ENCODE measurements at regions not wholly inside any gene's neighbourhood (a gene's known extent, or its start where the extent isn't known, plus 50 kb on each side); places are given as distances from the start of the nearest gene placed in this dataset.

DNA sequence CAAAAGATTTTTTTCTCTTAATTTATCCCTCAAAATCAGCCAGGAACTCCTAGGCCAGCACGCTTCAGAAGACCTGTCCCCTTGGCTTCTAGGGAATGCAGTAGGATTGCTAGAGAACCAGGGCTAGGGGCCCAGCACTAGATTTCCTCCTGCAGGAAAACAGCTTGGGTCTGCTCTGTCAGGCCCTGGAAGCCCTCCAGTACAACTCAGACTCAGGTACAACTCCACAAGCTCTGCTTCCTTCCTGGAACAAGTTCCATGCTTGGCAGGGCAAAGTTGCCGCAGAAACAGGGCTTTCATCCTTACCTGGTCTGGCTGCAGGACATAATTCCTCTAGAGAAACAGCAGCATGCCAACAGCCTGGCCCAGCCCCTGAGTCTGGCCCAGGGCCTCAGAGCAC, 96.1 kb upstream of the CTNNB1 start:
- DNase-seq (ENCODE audit: low spot score): no peak

DNA sequence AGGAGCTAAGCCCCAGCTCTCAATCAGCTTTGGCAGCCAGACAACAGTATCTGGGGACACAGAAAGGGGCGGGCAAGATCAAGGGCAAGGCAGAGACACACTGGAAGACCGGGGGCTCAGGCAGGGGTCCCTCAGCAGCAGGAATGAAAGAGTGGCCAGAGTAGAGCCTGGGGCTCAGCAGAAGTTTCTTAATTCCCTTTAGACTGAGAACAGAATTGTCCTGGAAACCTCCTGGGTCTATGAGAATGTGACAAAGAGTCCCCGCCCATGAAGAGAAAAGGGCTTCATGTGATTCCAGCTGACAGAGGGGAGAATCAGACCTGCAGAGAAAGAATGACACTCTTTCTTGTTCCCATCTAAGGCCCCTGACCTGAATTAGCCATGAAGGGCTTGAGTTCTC, 95.2 kb upstream of the CTNNB1 start:
- no peak for DNase-seq (ENCODE audit: low spot score)

DNA sequence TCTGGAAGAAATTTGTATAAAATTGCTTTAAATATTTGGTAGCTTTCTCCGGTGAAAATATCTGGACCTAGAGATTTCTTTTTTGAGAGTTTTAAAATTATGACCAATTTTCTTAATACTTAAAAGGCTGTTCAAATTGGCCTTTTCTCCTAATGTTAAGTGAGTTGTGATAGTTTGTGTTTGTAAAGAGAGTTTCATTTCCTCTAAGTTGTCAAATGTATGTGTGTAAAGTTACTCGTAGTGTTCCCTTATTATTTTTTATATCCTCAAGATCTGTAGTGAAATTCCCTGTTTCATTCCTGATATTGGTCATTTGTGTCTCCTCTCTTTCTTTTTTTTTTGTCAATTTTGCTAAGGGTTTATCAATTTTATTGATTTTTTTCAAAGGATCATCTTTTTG, 92.6 kb upstream of the CTNNB1 start:
- DNase-seq (ENCODE audit: low spot score): no peak

DNA sequence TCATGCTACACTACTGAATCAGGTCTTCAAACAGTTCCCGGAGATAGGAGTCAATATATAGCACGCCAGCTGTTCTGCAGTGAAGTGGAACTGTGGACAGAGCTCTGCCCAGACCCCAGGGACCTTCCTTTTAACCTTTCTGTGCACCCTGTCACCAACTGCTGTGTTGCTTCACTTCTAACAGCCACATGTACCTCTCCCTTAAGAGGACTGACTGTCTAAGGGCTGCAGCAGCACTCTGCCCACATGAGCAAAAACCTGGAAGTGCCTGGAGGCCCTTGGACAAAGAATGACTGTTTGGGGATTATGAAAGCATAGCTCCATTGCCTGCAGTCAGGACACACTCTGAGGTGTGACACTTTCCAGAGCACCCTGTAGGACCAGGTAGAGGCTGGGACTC, 88.3 kb upstream of the CTNNB1 start:
- DNase-seq (ENCODE audit: low spot score): no peak

DNA sequence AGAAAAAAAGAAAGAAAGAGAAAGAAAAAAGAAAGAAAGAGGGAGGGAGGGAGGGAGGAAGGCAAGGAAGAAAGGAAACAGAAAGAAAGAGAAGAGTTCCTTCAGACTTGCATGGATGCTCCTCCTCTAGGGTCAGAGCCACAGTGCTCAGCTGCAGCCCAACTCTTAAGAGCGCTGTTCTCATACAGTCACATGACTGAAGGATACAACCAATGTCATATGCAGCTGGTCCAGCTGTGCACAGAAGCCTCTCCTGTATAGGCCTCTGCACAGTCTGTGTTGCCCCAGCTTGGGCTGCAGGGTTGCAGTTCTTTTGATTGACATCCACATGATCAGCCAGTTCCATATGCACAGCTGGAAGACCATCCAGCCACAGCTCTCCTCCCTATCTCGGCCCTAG, 86.8 kb upstream of the CTNNB1 start:
- no peak for DNase-seq (ENCODE audit: low spot score)

DNA sequence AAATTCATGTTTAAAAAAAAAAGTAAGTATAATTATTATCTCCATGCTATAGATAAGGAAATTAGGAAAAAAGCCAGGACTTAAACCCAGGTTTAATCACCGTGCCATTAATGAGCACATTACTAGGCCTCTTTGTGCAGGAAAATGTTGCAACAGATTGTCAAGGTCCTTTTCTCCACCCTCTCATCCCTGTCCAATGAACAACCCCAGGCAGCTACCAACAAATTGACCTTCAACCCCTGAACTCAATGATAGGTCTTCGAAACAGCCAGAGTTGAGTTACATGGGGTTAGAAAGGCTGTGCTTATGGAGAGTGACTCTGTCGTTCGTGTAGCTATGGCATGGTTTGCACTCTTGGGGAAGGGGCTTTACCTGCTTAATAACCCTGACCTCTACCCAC, 84.2 kb upstream of the CTNNB1 start:
- no peak for DNase-seq (ENCODE audit: low spot score)

DNA sequence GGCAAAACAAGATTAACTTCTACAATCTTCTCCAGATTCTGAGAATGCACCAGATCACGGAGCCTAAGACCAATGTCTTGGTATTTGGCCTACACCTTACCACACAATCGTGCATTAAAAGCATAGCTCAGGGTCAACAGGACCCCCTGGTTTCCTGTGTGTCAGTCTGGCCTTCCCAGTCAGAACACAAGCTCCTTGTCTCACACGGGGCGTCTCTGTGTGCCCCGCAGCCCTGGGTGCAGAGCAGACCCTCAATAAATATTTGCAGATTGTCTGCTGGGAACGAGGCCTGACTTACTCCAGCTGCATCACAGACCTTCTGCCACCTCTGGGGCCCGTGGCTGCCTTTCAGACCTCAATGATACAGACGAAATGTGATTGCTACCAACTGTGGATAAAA, 82.5 kb upstream of the CTNNB1 start:
- no peak for DNase-seq (ENCODE audit: low spot score)

DNA sequence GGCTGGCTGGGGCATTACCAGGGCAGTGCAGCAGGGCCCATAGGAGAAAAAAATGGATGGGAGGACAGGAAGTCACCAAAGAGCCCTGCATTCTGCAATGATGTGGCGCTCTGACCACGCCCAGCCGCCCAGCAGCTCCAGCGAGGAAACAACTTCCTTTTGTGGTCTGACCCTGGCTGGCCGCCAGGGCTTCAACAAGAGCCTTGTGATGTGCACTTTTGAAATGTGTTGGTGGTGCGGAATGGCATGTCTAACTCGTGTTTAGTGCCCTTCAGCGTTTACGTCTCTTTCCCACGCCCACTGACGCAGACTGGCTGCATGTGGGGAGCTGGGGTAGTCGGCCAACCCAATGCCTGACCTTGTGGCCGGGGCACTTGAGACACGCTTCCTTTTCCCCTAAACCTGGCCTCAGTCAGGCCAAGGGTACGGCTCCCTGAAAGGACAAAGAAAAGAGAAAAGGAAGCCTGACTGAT, 81.9 kb upstream of the CTNNB1 start:
- DNase-seq (ENCODE audit: low spot score): peak; percentile 89

DNA sequence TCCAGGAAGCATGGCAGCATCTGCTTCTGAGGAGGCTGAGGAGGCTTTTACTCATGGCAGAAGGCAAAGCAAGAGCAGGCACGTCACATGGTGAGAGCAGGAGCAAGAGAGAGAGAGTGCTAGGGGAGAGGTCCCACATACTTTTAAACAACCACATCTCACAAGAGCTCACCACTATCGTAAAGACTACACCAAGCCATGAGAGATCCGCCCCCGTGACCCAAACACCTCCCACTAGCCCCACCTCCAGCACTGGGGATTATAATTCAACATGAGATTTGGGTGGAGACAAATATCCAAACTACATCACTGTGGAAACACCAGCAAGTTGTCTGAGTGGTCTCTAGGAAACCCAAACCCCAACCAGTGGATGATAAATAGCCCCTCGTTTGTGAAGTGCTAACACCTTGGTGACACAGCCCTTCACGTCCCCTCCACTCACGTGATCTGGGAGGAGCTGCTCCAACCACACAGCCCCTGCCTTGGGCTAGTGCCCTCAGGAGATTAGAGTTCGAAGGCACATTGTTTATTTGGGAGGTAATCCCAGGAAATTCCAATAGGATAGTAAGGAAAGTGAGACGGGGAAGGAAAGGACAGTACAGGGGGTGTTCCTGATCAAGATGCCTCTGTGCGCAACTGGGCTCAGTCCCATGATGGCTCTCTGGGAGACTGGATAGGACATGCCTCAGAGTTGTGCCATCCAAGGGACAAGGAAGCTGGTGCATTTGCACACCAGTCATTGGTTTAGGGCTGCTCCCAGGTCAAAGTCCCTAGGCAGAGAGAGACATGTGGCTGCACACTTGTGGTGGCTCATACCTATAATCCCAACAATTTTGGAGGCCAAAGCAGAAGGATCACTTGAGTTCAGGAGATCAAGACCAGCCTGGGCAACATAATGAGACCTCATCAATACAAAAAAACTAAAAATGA, 80.6 kb upstream of the CTNNB1 start:
- DNase-seq (ENCODE audit: low spot score): no peak

DNA sequence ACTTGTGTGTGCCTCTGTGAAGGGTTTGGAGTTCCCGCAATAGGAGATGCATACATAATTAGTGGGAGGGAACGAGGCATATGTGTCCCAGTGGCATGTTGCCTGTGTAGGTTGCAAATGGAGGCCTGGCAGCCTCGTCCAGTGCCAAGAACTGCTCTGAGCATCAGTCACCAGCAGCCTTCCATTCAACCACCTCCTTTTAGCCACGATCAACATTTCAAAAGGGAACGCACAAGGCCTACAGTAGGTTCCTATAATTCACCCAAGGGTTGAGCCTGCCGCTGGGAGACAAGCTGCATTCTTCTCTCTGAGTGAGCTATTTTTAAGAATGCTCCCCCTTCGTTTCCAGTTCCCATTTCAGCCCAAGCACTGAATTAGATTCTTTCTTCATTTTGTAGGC, 78.8 kb upstream of the CTNNB1 start:
- DNase-seq (ENCODE audit: low spot score): no peak

DNA sequence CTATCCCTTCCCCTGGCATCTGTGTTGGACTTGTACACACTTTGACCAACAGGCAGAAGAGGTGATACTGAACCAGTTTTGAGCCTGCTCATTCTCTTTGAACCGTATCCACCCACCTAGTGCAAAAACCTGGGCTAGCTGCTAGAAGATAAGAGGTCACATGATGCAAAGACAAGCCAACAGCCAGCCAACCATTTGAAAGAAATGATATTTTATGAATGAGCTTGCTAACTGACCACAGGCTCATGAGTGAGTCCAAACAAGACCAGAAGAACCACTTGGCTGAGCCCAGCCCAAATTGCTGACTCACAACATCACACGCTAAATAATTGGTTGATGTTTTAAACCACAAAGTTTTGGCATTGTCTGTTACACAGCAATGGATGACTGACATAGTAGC, 74.0 kb upstream of the CTNNB1 start:
- no peak for DNase-seq (ENCODE audit: low spot score)

DNA sequence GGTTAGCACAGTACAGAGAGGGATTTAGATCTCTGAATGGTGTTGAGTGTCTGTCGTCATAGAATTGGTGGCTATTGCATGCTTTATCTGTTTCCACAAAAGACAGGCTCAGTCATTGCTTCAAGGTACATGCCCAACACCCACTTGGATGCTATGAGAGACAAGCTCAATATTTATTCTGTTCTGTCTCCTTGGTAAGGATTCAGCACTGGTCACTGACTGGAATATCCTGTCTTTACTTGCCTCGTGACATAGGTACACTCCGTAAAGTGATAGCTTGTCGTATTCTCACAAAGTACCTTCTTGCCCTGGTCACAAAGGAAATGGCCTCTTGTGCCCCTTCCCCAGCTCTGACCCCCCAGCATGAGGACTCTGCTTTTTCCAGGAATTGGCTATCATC, 72.8 kb upstream of the CTNNB1 start:
- DNase-seq (ENCODE audit: low spot score): no peak

DNA sequence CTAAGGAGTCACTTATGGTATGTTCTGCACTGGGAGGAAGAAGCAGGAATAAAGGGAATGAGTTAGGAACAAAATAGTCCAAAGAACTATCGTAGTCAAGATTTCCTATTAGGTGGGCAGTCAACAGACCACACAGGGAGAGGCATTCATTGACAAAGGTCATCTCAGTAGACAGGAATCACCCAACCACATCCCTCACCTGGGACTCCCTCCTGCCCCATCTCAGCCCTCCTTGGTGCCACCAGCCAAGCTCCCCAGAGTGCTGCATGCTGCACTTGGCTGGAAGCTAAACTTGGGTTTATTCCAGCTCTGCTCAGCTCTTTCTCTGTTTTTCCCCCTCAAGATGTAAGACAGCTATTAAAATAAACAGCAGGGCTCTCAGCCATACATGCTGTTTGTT, 72.3 kb upstream of the CTNNB1 start:
- DNase-seq (ENCODE audit: low spot score): no peak

DNA sequence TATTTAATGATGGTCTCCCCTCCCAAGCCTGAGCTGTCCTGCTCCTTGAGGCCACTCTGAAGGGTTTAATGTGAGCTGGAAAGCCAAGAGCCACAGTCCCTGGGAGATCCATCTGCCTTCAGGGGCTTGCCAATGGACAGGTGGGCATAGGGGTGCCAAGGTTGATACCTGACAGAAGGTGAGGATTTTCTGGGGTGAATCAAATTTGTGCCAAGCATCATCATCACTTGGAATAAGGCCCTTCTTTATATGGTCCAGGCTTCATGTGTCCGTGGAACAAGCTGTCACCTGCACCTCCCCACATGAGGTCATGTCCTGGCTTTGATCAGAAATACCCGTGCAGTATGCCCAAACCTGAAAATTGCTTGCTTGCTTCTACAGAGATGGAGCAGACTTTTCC, 71.9 kb upstream of the CTNNB1 start:
- no peak for DNase-seq (ENCODE audit: low spot score)

DNA sequence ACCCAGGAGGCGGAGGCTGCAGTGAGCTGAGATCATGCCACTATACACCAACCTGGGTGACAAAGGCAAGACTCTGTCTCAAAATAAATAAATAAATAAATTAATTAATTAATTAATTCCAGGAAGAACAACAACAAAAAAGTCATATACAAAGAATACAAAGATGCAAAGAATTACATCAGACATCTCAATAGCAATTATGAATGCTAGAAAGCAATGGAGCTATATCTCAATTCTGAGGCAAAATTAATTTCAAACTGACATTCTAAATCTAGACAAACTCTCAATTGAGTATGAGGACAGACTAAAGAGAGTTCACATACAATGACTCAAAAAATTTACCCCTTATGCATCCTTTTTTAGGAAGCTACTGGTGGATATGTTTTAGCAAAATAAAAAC, 69.6 kb upstream of the CTNNB1 start:
- no peak for DNase-seq (ENCODE audit: low spot score)

DNA sequence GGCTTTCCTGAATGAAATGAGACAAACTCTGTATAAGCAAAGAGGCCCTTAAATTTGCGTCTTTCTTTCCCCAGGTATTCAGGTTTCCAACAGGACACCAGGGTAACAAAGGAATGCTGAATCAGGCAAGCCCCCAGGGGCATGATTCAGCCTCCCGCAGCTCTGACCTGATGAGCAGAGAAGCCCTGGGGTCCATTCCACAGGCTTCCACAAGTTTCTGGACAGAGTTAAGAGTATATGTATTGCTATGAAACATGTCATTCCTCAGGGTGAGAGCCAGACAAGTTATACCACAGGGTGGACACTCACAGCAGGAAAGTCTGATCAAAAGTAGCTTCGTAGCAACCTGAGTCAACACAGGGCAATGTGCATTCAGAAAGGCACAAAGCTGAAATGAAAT, 68.1 kb upstream of the CTNNB1 start:
- no peak for DNase-seq (ENCODE audit: low spot score)

DNA sequence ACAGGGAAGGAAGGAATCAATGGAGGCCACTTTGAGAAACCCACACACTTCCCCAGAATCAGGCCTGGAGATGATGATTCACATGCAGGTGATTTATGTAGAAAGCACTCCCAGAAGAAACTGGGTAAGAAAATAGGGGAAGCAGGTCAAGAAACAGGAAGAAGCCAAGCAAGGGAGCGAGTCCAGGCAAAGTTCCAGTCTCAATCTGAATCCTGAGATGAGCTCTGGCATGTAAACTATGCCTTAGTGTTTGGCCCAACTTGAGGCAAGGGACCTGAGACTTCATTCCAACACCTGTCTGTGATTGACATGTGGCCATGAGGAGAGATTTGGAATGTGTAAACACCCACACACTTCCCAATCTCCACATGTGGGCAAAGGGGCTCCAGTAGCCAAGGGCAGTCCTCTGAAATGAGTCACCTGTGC, 61.6 kb upstream of the CTNNB1 start:
- no peak for DNase-seq (ENCODE audit: low spot score)

DNA sequence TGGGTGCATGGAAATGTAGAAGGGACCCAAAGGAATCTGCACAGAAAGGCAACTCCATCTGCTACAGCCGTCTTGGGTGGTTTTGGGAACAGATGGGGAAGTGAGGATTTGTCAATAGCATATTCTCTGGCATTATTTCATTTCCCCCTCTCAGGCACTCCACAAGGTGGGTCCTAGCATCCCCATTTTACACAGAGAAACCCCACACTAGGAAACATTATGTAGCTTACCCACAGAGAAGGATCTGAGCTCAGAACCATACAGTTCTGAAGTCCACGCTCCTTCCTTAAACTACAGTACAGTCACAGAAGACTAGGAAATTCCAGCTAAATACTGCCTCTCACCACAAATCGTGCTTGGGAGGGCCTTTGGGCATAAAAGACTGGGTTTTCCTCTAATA, 61.2 kb upstream of the CTNNB1 start:
- no peak for DNase-seq (ENCODE audit: low spot score)

DNA sequence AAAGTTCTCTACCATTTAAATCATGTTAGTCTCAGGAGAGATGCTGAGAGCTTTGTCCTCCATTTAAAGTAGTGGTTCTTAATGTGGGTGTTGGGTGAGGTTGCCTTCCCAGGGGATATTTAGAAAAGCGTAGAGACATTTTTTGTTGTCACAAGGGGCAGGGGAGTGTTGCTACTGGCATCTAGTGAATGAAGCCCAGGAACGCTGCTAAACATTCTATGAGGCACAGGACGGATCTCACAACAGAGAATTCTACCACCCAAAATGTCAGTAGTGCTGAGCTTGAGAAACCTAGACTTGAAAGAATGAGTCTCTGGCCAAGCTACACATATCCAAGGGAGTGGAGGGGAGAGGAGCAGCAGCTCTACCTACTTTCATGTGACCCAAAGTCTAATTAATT, 60.7 kb upstream of the CTNNB1 start:
- DNase-seq (ENCODE audit: low spot score): no peak

DNA sequence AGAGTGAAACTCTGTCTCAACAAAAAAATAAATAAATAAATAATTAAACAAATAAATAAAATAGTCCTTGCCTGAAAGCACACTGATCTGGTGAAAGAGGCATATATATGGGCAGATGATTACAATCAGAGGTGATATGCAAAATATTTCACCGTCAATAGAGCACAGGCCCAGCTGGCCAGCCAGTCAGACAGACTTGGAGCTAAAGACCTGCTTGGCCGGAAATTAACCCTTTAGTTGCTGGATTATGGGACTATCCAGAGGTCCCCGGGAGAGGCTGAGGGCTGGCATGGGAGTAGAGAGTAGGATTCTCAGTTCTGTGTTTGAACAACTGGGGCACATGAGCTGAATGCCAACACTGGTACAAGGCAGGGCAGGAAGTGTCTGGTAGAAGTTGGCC, 59.1 kb upstream of the CTNNB1 start:
- no peak for DNase-seq (ENCODE audit: low spot score)

DNA sequence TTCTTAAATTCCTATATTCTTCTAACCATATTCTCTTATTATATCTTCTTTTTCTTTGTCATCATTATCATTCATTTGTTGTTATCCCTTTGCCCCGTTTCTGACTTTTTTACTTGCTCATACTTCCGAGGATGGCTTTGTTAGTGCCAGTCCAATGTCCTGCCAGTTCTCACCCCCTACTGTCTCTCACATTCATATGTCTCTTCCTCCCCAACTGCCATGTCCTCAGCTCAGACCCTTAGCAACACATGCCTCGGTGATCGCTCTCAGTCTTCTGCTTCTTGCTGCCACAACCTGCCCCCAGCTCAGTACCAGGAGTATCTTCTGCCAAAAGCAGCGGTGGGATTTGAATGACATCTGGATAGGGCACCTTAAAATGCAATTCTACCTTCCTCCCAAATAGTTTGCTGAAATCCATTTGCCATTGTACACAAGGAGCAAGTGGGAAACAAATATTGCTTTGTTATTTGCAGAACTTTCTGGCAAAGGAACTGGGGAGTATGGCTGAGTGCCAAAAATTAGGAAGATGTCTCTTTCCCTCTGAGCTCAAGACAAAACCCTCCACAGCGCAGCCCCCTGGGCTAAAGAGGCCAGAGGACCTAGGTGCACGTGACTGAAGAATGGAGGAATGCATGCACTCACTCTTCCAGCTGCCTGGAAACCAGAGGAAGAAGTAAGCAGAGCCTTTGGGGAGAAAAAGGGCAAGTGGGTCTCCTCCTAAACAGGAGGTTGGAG, 57.7 kb upstream of the CTNNB1 start:
- no peak for DNase-seq (ENCODE audit: low spot score)

DNA sequence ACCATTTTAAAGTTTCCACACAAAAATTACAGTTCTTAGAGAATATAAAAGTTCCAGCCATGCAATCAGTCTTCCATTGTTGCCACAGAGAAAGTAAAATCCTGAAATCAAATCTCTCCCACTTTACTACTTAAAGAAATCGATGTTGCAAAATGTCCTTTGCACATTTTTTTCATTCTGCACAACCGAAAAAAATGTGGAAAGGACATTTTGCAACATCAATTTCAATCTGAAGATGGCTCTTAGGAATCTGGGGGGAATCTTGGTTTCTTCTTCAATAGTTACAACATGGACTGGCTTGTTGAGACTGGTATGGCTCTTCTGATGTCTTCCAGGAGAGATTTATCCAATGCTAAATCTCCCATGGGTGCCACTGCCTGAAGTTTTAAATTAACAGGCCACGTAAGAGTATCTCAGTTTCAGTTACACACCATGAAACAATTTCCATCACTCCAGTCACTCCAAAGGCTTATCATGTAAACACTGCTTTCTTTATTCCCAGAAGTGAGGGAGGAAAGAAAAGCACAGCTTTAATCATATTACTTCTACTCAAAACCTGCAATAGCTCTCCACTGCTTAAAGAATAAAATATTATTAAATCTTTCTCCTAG, 55.8 kb upstream of the CTNNB1 start:
- DNase-seq (ENCODE audit: low spot score): no peak

DNA sequence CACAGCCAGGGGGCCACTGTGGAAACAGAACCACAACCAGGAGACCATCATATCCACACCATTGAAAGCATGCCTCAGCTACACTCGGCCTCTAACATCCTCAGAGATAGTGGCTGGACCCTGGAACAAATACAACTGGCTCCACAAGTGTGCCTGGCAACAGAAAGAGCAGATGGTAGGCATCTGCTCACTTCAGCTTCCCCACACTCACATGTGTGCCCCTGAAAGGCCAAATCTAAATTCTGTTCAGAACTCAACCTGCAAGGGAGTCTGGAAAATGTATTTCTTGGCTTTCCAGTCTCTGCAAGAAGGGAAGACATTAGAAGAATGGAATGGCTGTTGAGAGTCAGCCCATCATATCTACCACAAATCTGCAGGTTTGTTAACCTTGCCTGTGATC, 54.7 kb upstream of the CTNNB1 start:
- no peak for DNase-seq (ENCODE audit: low spot score)

Measured in CD4-positive, alpha-beta T cell treated with Interleukin-6 at 100 ng/mL for 8 hours (primary cell).